GM18502 (cell line): ENCODE measurements at regions not wholly inside any gene's neighbourhood (a gene's known extent, or its start where the extent isn't known, plus 50 kb on each side); places are given as distances from the start of the nearest gene placed in this dataset.
"Not testable (repeated sequence)": the region's sequence is repeated elsewhere in the genome, so short reads cannot be mapped to it uniquely, and the experiment has no call there.

Experiments used
- ATAC-seq: cut with Tn5 transposase; IDR thresholded peaks from one replicate; pipeline ENCODE4 v1.9.1; 2021; ENCODE audit warnings: mild to moderate bottlenecking; ENCODE audit not compliant: unreplicated experiment, poor library complexity

- ATAC-seq, result no peak
Measured at GRCh38 chr11:129503646-129504045, 128.0 kb downstream of the BARX2 start.

GRCh38 chr11:129505266-129505665, 129.6 kb downstream of the BARX2 start:
- no peak for ATAC-seq

GRCh38 chr11:129508163-129508562, 132.5 kb downstream of the BARX2 start:
- no peak for ATAC-seq

GRCh38 chr11:129528296-129528695, 152.6 kb downstream of the BARX2 start:
- no peak for ATAC-seq

GRCh38 chr11:129530154-129530895, 154.7 kb downstream of the BARX2 start:
- no peak for ATAC-seq

- ATAC-seq, result no peak
Measured at GRCh38 chr11:129533395-129533794, 157.7 kb downstream of the BARX2 start.

GRCh38 chr11:129536338-129536737, 160.7 kb downstream of the BARX2 start:
- no peak for ATAC-seq

GRCh38 chr11:129538323-129538722, 162.7 kb downstream of the BARX2 start:
- no peak for ATAC-seq

GRCh38 chr11:129543515-129544290, 168.1 kb downstream of the BARX2 start:
- no peak for ATAC-seq

- ATAC-seq, result no peak
Measured at GRCh38 chr11:129544691-129545090, 169.0 kb downstream of the BARX2 start.

- ATAC-seq, result no peak
Measured at GRCh38 chr11:129546266-129546665, 170.6 kb downstream of the BARX2 start.

GRCh38 chr11:129557421-129557820, 181.8 kb downstream of the BARX2 start:
- no peak for ATAC-seq

GRCh38 chr11:129569007-129569406, 193.4 kb downstream of the BARX2 start:
- no peak for ATAC-seq

- ATAC-seq, result not testable (repeated sequence)
Measured at GRCh38 chr11:129572667-129573066, 197.0 kb downstream of the BARX2 start.

- no peak for ATAC-seq
Measured at GRCh38 chr11:129573161-129573560, 197.5 kb downstream of the BARX2 start.

GRCh38 chr11:129574431-129574830, 198.8 kb downstream of the BARX2 start:
- ATAC-seq, result no peak

GRCh38 chr11:129576652-129577051, 201.0 kb downstream of the BARX2 start:
- ATAC-seq, result no peak

- ATAC-seq, result no peak
Measured at GRCh38 chr11:129578006-129578405, 202.4 kb downstream of the BARX2 start.

- ATAC-seq, result no peak
Measured at GRCh38 chr11:129580278-129580677, 204.6 kb downstream of the BARX2 start.

GRCh38 chr11:129584316-129584715, 208.7 kb downstream of the BARX2 start:
- no peak for ATAC-seq

GRCh38 chr11:129589190-129589860, 213.7 kb downstream of the BARX2 start:
- no peak for ATAC-seq
